NCI-H1105 (cell line): ENCODE measurements at regions not wholly inside any gene's neighbourhood (a gene's known extent, or its start where the extent isn't known, plus 50 kb on each side); places are given as distances from the start of the nearest gene placed in this dataset.
"Not testable (repeated sequence)": the region's sequence is repeated elsewhere in the genome, so short reads cannot be mapped to it uniquely, and the experiment has no call there.

Experiments used
- DNase-seq: peaks from one replicate; lab custom pipeline; 2025; lab: John Stamatoyannopoulos, UW

GRCh38 chr1:120552190-120552589, 137.4 kb downstream of the NBPF8 start:
- not testable (repeated sequence) for DNase-seq

- DNase-seq = not testable (repeated sequence)
Measured at GRCh38 chr1:120557605-120558302, 142.9 kb downstream of the NBPF8 start.

- DNase-seq = peak; percentile 34
Measured at GRCh38 chr1:120558303-120559060, 143.6 kb downstream of the NBPF8 start.

GRCh38 chr1:120561767-120562166, 146.9 kb downstream of the NBPF8 start:
- DNase-seq = not testable (repeated sequence)

GRCh38 chr1:120565396-120565795, 150.6 kb downstream of the NBPF8 start:
- DNase-seq = not testable (repeated sequence)

GRCh38 chr1:120567620-120568019, 152.8 kb downstream of the NBPF8 start:
- DNase-seq = not testable (repeated sequence)

GRCh38 chr1:120575201-120575600, 148.5 kb upstream of the NBPF26 start:
- not testable (repeated sequence) for DNase-seq

GRCh38 chr1:120582135-120582534, 141.6 kb upstream of the NBPF26 start:
- not testable (repeated sequence) for DNase-seq

GRCh38 chr1:120586053-120586452, 137.7 kb upstream of the NBPF26 start:
- DNase-seq = not testable (repeated sequence)

GRCh38 chr1:120588811-120589210, 134.9 kb upstream of the NBPF26 start:
- not testable (repeated sequence) for DNase-seq

GRCh38 chr1:120591774-120592173, 132.0 kb upstream of the NBPF26 start:
- not testable (repeated sequence) for DNase-seq

GRCh38 chr1:120592943-120593342, 130.8 kb upstream of the NBPF26 start:
- not testable (repeated sequence) for DNase-seq

- not testable (repeated sequence) for DNase-seq
Measured at GRCh38 chr1:120593648-120594047, 130.1 kb upstream of the NBPF26 start.

- not testable (repeated sequence) for DNase-seq
Measured at GRCh38 chr1:120598331-120598951, 125.3 kb upstream of the NBPF26 start.

- DNase-seq = not testable (repeated sequence)
Measured at GRCh38 chr1:120599511-120599910, 124.2 kb upstream of the NBPF26 start.

- DNase-seq = not testable (repeated sequence)
Measured at GRCh38 chr1:120600442-120601041, 123.2 kb upstream of the NBPF26 start.

GRCh38 chr1:120607882-120608281, 115.9 kb upstream of the NBPF26 start:
- not testable (repeated sequence) for DNase-seq

- not testable (repeated sequence) for DNase-seq
Measured at GRCh38 chr1:120608314-120609014, 115.3 kb upstream of the NBPF26 start.

- not testable (repeated sequence) for DNase-seq
Measured at GRCh38 chr1:120609015-120609573, 114.7 kb upstream of the NBPF26 start.

GRCh38 chr1:120609834-120610233, 113.9 kb upstream of the NBPF26 start:
- not testable (repeated sequence) for DNase-seq
